B cell (primary cell): ENCODE measurements at regions not wholly inside any gene's neighbourhood (a gene's known extent, or its start where the extent isn't known, plus 50 kb on each side); places are given as distances from the start of the nearest gene placed in this dataset.

Experiments
- CTCF ChIP-seq: fragments of 200-600 bp; IDR thresholded peaks from one replicate; pipeline ENCODE4 v1.8.0; 2022; ENCODE audit warnings: antibody characterized with exemption, mild to moderate bottlenecking
- EZH2 ChIP-seq: IDR thresholded peaks from 2 replicates; pipeline ENCODE4 v1.6.1; 2012; ENCODE audit warnings: borderline replicate concordance, low read depth, mild to moderate bottlenecking, moderate library complexity, low read length; ENCODE audit not compliant: insufficient read depth, poor library complexity, severe bottlenecking

DNA sequence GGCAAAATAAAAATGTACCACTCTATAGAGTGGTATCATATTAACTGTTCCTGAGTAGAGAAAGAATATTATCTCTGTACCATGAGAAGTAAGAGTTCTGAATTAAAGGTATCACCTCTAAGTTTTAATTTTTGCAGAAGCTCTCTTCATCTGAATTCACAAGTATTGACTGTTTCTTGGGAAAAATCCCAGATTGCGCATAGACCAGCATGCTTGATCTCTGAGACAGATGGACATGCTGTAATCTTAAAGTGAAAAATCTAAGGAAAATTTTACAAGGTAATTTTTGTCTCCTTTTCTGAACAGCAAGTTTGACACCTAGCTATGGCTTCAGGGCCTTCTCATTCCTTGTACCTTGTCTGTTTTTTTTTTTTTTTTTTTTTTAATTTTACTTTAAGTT lies 1050.7 kb upstream of the RBFOX1 start:
- TF ChIP-seq CTCF (no peak), EZH2 (no peak)
